VCaP (cell line): ENCODE measurements at regions not wholly inside any gene's neighbourhood (a gene's known extent, or its start where the extent isn't known, plus 50 kb on each side); places are given as distances from the start of the nearest gene placed in this dataset.

Experiments used
- H3K27ac ChIP-seq: fragments of 450-650 bp; 2 replicates; pipeline ENCODE4 v1.5.1; 2017
- TF ChIP-seq, protein P1 (sequence below): fragments of 450-650 bp; conservative IDR thresholded peaks from 2 replicates; pipeline ENCODE4 v1.5.1; 2017; ENCODE audit warnings: mild to moderate bottlenecking, moderate library complexity

DNA sequence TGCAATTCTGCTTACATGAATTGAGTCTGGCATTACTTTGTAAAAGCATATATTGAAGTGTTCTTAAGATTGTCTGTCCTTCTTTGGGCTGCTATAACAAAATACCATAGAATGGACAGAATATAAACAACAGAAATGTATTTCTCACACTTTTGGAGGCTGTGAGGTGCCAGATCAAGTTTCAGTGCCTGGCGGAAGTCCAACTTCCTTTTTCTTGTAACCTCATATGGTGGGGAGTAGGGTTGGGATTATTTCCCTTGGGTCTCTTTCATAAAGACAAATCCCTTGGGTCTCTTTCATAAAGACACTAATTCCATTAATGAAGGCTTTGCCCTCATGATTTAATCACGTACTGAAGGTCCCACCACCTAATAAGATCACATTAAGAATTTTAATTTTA is 199.3 kb upstream of the GRID2 start:
- H3K27ac ChIP-seq: no peak overlapping the region

DNA sequence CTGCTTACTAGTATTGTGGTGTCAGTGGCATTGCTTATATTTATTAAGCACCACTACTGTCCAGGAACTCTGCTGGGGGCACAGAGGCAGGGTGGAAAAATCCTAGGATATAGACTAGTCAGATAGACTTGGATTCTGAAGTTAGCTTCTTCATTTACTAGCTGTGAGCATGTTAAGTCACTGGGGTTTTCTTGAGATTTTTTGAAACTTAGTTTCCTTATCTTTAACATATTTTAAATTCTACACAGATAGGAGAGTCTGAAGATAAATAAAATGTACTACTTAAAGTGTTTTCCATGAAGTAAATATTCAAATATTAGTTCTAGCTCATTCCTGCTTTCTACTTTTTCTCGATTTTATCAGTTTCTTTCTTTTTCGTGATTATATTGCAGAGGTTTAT is 196.9 kb upstream of the GRID2 start:
- TF ChIP-seq, protein P1, sequence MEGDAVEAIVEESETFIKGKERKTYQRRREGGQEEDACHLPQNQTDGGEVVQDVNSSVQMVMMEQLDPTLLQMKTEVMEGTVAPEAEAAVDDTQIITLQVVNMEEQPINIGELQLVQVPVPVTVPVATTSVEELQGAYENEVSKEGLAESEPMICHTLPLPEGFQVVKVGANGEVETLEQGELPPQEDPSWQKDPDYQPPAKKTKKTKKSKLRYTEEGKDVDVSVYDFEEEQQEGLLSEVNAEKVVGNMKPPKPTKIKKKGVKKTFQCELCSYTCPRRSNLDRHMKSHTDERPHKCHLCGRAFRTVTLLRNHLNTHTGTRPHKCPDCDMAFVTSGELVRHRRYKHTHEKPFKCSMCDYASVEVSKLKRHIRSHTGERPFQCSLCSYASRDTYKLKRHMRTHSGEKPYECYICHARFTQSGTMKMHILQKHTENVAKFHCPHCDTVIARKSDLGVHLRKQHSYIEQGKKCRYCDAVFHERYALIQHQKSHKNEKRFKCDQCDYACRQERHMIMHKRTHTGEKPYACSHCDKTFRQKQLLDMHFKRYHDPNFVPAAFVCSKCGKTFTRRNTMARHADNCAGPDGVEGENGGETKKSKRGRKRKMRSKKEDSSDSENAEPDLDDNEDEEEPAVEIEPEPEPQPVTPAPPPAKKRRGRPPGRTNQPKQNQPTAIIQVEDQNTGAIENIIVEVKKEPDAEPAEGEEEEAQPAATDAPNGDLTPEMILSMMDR: no peak
- no peak overlapping the region for H3K27ac ChIP-seq

More for the DNA sequence above, 199.3 kb upstream of the GRID2 start:
- TF ChIP-seq, protein P1: no peak

DNA sequence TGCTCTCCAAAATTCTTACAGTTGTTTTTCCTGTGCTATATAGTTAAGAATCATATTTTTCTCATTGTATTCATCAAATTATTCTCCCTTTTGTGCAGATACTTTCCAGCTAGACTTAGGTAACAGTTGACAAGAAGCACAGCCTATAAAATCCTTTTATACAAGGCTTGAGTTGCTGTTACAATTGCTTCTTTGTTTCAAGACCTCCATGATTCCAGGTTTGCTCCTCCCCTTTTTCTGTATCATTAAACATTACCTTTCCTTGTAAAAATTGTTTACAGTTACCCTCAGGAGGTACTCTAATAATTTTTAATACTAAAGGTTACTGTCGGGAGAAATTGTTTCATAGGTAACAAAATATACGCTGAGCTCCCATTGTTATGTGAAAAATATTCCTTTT is 192.3 kb upstream of the GRID2 start:
- TF ChIP-seq, protein P1: no peak
- no peak overlapping the region for H3K27ac ChIP-seq

DNA sequence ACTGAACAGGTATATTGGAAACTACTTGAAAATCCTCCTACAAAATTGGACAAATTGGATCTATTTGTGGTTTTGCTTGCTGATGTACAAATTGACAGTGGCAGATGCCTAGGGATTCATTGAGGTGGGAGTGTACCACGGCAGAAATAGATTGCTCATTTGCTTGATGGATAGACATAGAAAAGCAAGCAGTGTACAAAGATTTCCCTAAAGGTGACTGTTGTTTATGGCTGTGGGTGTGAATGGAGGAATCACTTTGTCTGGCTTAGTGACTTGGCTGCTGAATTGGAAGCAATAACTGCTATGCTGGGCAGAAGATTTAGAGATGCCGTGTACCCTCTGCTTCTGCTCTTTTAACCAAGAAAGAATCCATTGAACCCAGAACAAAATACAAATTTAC is 191.0 kb upstream of the GRID2 start:
- TF ChIP-seq, protein P1: no peak
- H3K27ac ChIP-seq: no peak overlapping the region

DNA sequence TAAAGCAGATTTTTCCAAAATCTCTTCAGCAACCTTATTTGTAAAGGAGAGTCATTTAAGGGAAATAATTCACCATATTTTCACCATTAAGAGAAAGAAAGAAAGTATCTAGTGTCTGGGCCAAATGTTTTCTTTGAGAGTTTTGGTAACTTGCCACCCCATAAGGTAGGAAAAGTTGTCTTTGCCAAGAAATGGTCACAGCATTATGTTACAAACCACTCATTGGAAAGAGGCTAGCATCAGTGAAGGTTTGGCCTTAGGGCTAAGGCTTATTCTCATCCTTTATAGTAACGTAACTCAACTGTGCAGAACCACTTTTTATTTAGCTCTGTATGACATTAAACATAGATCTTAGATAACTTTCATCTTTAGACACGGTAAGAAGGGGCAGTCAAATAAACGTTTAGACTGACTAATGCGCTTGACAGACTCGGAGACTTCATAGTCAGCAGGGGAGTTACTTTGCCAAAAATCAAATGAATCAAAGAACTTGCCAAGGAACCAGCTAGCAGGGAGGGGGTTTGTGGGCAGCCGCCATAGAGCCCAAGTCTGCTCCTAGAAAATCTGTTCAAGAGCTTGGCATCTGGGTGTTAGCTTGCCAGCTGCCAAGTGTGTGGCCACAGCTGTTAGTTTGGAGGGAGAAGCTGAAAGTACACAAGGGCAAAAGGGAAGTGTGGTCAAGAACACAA is 182.8 kb upstream of the GRID2 start:
- no peak overlapping the region for H3K27ac ChIP-seq
- TF ChIP-seq, protein P1: no peak

DNA sequence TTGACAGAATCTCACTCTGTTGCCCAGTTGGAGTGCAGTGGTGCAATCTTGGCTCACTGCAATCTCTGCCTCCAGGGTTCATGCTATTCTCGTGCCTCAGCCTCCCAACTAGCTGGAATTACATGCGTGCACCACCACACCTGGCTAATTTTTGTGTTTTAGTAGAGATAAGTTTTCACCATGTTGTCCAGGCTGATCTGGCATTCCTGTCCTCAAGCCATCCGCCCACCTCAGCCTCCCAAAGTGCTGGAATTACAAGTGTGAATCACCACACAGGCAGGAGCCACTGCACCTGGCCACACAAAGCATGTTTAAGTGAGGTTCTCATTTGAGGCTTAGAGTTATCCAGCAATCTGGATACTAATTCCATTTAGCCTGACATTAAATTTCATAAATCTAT is 180.9 kb upstream of the GRID2 start:
- no peak overlapping the region for H3K27ac ChIP-seq
- TF ChIP-seq, protein P1: no peak

DNA sequence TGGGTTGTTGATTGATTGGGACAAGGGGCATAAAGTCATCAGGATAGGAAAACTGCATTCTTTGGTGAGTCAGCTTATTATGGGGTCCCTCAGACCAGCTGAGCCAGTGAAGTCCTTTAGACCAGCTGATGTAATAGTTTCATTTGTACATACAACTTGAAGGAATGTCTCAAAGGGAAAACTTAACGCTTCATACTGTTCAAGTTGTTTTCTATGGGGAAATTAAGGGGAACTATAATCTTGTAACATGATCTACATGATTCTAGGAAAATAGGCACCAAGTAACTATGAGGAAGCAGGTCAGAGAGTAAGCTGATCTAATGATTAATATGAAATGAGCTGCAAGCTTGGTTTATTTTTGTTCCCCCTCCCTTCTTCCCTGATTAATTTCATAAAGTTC is 175.1 kb upstream of the GRID2 start:
- no peak overlapping the region for H3K27ac ChIP-seq
- TF ChIP-seq, protein P1: no peak
